Left cardiac atrium (tissue), 4 donors: ENCODE measurements at regions not wholly inside any gene's neighbourhood (a gene's known extent, or its start where the extent isn't known, plus 50 kb on each side); places are given as distances from the start of the nearest gene placed in this dataset.
A peak's percentile ranks its signal among the peaks of the same experiment; 100 is the strongest.

Experiments
- ATAC-seq, 2 donors: fragments of 200-7000 bp; cut with Tn5 transposase; one replicate each; pipeline ENCODE4 v1.9.1; 2020; ENCODE audit warnings: mild to moderate bottlenecking in 2 of 2, moderate library complexity in 2 of 2
- DNase-seq: peaks from one replicate; pipeline ENCODE4 v3.0.0-alpha.2; 2020
- intact Hi-C, 2 donors: fragments of 100-400 bp; cut with DNase I; formaldehyde crosslinking; loops; one replicate each; pipeline versions ENCODE4 v1.14.1 to v1.15.1; 2022 to 2023
- donor health status: DM: no; HTN: yes; CAD: no.
- donor health status: DM: no; HTN: yes; CAD: no; lungs with severe emphysema.
- donor health status: DM: yes; HTN: yes; CAD: no.
- donor health status: Dilated cardiomyopathy.

- intact Hi-C loops: no loop called here
- ATAC-seq (no peak), DNase-seq (no peak)
Measured at GRCh38 chr5:97529354-97529985, 346.4 kb upstream of the RIOK2 start.

GRCh38 chr5:97531549-97531948 is 348.5 kb upstream of the RIOK2 start:
- DNase-seq: no peak
- intact Hi-C loops: loop anchor here in 1 of 2 donors (5.0 kb wide), 1 partner anchor 299 kb away; no protein-coding TSS in a partner anchor

GRCh38 chr5:97534166-97534565 is 351.1 kb upstream of the RIOK2 start:
- peak; percentile 74 to 78 for ATAC-seq
- DNase-seq: peak; percentile 22

More at GRCh38 chr5:97531549-97531948, 348.5 kb upstream of the RIOK2 start:
- ATAC-seq: no peak

GRCh38 chr5:97536683-97537082 is 353.6 kb upstream of the RIOK2 start:
- DNase-seq: no peak
- no peak for ATAC-seq
- intact Hi-C loops: no loop called here

More at GRCh38 chr5:97534166-97534565, 351.1 kb upstream of the RIOK2 start:
- intact Hi-C loops: loop anchor here in 1 of 2 donors (5.0 kb wide), 1 partner anchor 302 kb away; no protein-coding TSS in a partner anchor

- intact Hi-C loops: no loop called here
- DNase-seq: no peak
- ATAC-seq: no peak
Measured at GRCh38 chr5:97538912-97539311, 355.9 kb upstream of the RIOK2 start.

GRCh38 chr5:97541864-97542263 is 358.8 kb upstream of the RIOK2 start:
- ATAC-seq (no peak), DNase-seq (no peak)
- intact Hi-C loops: no loop called here

- ATAC-seq: no peak
- intact Hi-C loops: no loop called here
- no peak for DNase-seq
Measured at GRCh38 chr5:97542469-97542868, 359.4 kb upstream of the RIOK2 start.

GRCh38 chr5:97543166-97543565 is 360.1 kb upstream of the RIOK2 start:
- ATAC-seq (no peak), DNase-seq (no peak)
- intact Hi-C loops: no loop called here

- no peak for DNase-seq
- no peak for ATAC-seq
- intact Hi-C loops: no loop called here
Measured at GRCh38 chr5:97544240-97544639, 361.2 kb upstream of the RIOK2 start.

- DNase-seq (no peak), ATAC-seq (no peak)
- intact Hi-C loops: no loop called here
Measured at GRCh38 chr5:97544678-97545077, 361.6 kb upstream of the RIOK2 start.

- intact Hi-C loops: no loop called here
- DNase-seq: no peak
- no peak for ATAC-seq
Measured at GRCh38 chr5:97545446-97545845, 362.4 kb upstream of the RIOK2 start.

GRCh38 chr5:97545886-97546535 is 363.0 kb upstream of the RIOK2 start:
- no peak for ATAC-seq
- intact Hi-C loops: no loop called here
- no peak for DNase-seq

- no peak for ATAC-seq
- DNase-seq: no peak
- intact Hi-C loops: no loop called here
Measured at GRCh38 chr5:97547430-97547829, 364.4 kb upstream of the RIOK2 start.

GRCh38 chr5:97547999-97548738 is 365.1 kb upstream of the RIOK2 start:
- intact Hi-C loops: no loop called here
- no peak for DNase-seq
- no peak for ATAC-seq

GRCh38 chr5:97548739-97549080 is 365.7 kb upstream of the RIOK2 start:
- intact Hi-C loops: no loop called here
- ATAC-seq: no peak
- no peak for DNase-seq

- DNase-seq (no peak), ATAC-seq (no peak)
- intact Hi-C loops: no loop called here
Measured at GRCh38 chr5:97549496-97549895, 366.4 kb upstream of the RIOK2 start.

GRCh38 chr5:97550164-97550563 is 367.1 kb upstream of the RIOK2 start:
- ATAC-seq: no peak
- no peak for DNase-seq
- intact Hi-C loops: no loop called here

GRCh38 chr5:97550818-97551217 is 367.8 kb upstream of the RIOK2 start:
- DNase-seq: no peak
- intact Hi-C loops: no loop called here
- ATAC-seq: no peak

- intact Hi-C loops: no loop called here
- DNase-seq (no peak), ATAC-seq (no peak)
Measured at GRCh38 chr5:97553604-97554452, 370.8 kb upstream of the RIOK2 start.
